Upper lobe of left lung (tissue), 4 donors: ENCODE measurements at regions not wholly inside any gene's neighbourhood (a gene's known extent, or its start where the extent isn't known, plus 50 kb on each side); places are given as distances from the start of the nearest gene placed in this dataset.

Experiments used
- CTCF ChIP-seq, 6 experiments: fragments of 450-650 bp in 4 of 6; fragments of 200-600 bp in 2 of 6; sonication (generic) in 2 of 6; IDR thresholded peaks; one replicate each; pipeline ENCODE4 v1.5.1; 2016 to 2019; ENCODE audit warnings: antibody characterized with exemption in 6 of 6
- POLR2AphosphoS5 ChIP-seq, 2 donors: sonication (generic); formaldehyde crosslinking; IDR thresholded peaks; one replicate each; pipeline ENCODE4 v1.5.1; 2017; ENCODE audit warnings: antibody characterized with exemption in 2 of 2

DNA sequence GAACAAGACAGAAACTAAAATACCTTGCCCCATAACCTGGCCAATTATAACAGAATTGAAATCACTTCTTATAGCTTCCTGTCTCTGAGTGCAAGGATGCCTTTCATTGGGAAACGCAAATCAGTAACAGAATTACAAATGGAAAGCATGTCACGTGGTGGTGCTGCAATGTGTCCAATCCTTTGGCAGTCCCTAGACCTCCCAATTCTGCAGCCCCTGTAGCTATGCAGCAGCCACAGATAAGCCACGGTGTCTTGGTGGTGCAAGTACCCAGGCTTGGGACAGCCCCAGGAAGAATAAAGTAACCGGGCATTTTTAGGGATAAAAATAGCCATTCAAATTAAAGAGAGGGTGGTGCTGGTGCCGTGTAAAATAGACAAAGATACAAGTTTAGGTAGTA lies 134.6 kb upstream of the CCN2 start:
- TF ChIP-seq CTCF (IDR thresholded peaks at IDR 0.05): no peak
- no peak for TF ChIP-seq POLR2AphosphoS5 (IDR thresholded peaks at IDR 0.05)
